DND-41 (cell line): ENCODE measurements at regions not wholly inside any gene's neighbourhood (a gene's known extent, or its start where the extent isn't known, plus 50 kb on each side); places are given as distances from the start of the nearest gene placed in this dataset.

ENCODE experiments used
- ATAC-seq: fragments of 200-7000 bp; cut with Tn5 transposase; 3 replicates; pipeline ENCODE4 v1.9.1; 2021; ENCODE audit warnings: low read depth; ENCODE audit not compliant: insufficient read depth
- DNase-seq: peaks from one replicate; pipeline ENCODE4 v3.0.0-alpha.2; 2020
- H2AFZ ChIP-seq: 2 replicates; pipeline ENCODE4 v1.6.0; 2012; ENCODE audit warnings: low read depth, low read length
- H3K27ac ChIP-seq: 2 replicates; pipeline ENCODE4 v1.5.1; 2012; ENCODE audit warnings: low read length, inconsistent platforms
- H3K27me3 ChIP-seq: fragments of 200-600 bp; sonication (generic); 2 replicates; pipeline ENCODE4 v1.6.0; 2012; ENCODE audit warnings: low read length, mild to moderate bottlenecking, inconsistent platforms; ENCODE audit not compliant: insufficient read depth, poor library complexity
- H3K36me3 ChIP-seq: 2 replicates; pipeline ENCODE4 v1.5.1; 2012; ENCODE audit warnings: low read length, inconsistent platforms; ENCODE audit not compliant: insufficient read depth
- H3K4me1 ChIP-seq: 2 replicates; pipeline ENCODE4 v1.5.1; 2012; ENCODE audit warnings: mild to moderate bottlenecking, low read length; ENCODE audit not compliant: insufficient read depth
- H3K4me2 ChIP-seq: 2 replicates; pipeline ENCODE4 v1.6.0; 2012; ENCODE audit warnings: mild to moderate bottlenecking, moderate library complexity, low read length, inconsistent platforms; ENCODE audit not compliant: insufficient read depth
- H3K4me3 ChIP-seq, 2 experiments: fragments of 200-600 bp in 1 of 2; shearing (Covaris generic) in 1 of 2; 2 replicates each; pipeline ENCODE4 v1.5.1; 2012 to 2016; ENCODE audit warnings: inconsistent platforms in 2 of 2, low read length in 2 of 2, mild to moderate bottlenecking in 2 of 2, low read depth in 1 of 2, moderate library complexity in 1 of 2
- H3K79me2 ChIP-seq: 2 replicates; pipeline ENCODE4 v1.6.0; 2012; ENCODE audit warnings: low read length, inconsistent platforms; ENCODE audit not compliant: insufficient read depth
- H3K9ac ChIP-seq: 2 replicates; pipeline ENCODE4 v1.6.0; 2012; ENCODE audit warnings: low read depth, mild to moderate bottlenecking, inconsistent platforms, low read length, moderate library complexity
- H3K9me3 ChIP-seq: 2 replicates; pipeline ENCODE4 v1.5.1; 2012; ENCODE audit warnings: low read length, moderate library complexity, mild to moderate bottlenecking, inconsistent platforms; ENCODE audit not compliant: insufficient read depth, severe bottlenecking
- H4K20me1 ChIP-seq: 2 replicates; pipeline ENCODE4 v1.6.0; 2012; ENCODE audit warnings: low read length; ENCODE audit not compliant: insufficient read depth
- CTCF ChIP-seq: IDR thresholded peaks from 2 replicates; pipeline ENCODE4 v1.5.1; 2012; ENCODE audit warnings: borderline replicate concordance, low read length, moderate library complexity, mild to moderate bottlenecking; ENCODE audit not compliant: poor library complexity, severe bottlenecking; ENCODE audit errors: extremely low read depth
- EZH2 ChIP-seq: IDR thresholded peaks from 3 replicates; pipeline ENCODE4 v1.6.1; 2012; ENCODE audit warnings: borderline replicate concordance, low read depth, mild to moderate bottlenecking, moderate library complexity, low read length, inconsistent platforms; ENCODE audit not compliant: severe bottlenecking

GRCh38 chr6:27073441-27073840 lies 174.1 kb upstream of the PRSS16 start:
- Histone ChIP-seq H3K27ac (no peak overlapping the region), H3K4me1 (peaks cover 1% of the 10 kb centered on the region), H3K4me2 (no peak overlapping the region), H3K36me3 (no peaks in the 10 kb centered on the region), H2AFZ (no peak overlapping the region), H3K4me3 (no peak overlapping the region), H4K20me1 (no peaks in the 10 kb centered on the region), H3K27me3 (peaks cover 28% of the 10 kb centered on the region), H3K9ac (no peak overlapping the region), H3K9me3 (no peaks in the 10 kb centered on the region), H3K79me2 (no peaks in the 10 kb centered on the region)
- TF ChIP-seq EZH2 (no peak), CTCF (no peak)
- no peak for ATAC-seq
- no peak for DNase-seq

GRCh38 chr6:27076116-27076515 lies 171.4 kb upstream of the PRSS16 start:
- no peak overlapping the region for H3K27ac ChIP-seq
- H3K9ac ChIP-seq: no peak overlapping the region
- H3K9me3 ChIP-seq: no peaks in the 10 kb centered on the region
- H3K27me3 ChIP-seq: peaks cover 17% of the 10 kb centered on the region
- no peaks in the 10 kb centered on the region for H3K36me3 ChIP-seq
- no peak for TF ChIP-seq CTCF
- TF ChIP-seq EZH2: no peak
- H3K79me2 ChIP-seq: no peaks in the 10 kb centered on the region
- peaks cover 8% of the 10 kb centered on the region for H3K4me1 ChIP-seq
- no peaks in the 10 kb centered on the region for H4K20me1 ChIP-seq
- ATAC-seq (no peak), DNase-seq (no peak)
- H2AFZ ChIP-seq: no peak overlapping the region
- no peak overlapping the region for H3K4me2 ChIP-seq
- no peak overlapping the region for H3K4me3 ChIP-seq

GRCh38 chr6:27078734-27079357 lies 168.7 kb upstream of the PRSS16 start:
- Histone ChIP-seq H3K27ac (no peak overlapping the region), H3K4me2 (peak overlapping the region; percentile 61), H3K36me3 (no peaks in the 10 kb centered on the region), H3K27me3 (peaks cover 23% of the 10 kb centered on the region), H3K9ac (no peak overlapping the region), H3K4me3 (peak overlapping the region in 1 of 2 experiments; percentile 43; a peak in 2 of 4 replicates), H3K9me3 (no peaks in the 10 kb centered on the region), H3K79me2 (no peaks in the 10 kb centered on the region), H4K20me1 (no peaks in the 10 kb centered on the region), H2AFZ (peak overlapping the region; percentile 72), H3K4me1 (peaks cover 8% of the 10 kb centered on the region)
- DNase-seq: peak; percentile 53
- no peak for TF ChIP-seq EZH2
- TF ChIP-seq CTCF: peak; percentile 85
- ATAC-seq: peak; percentile 94

GRCh38 chr6:27081188-27081587 lies 166.3 kb upstream of the PRSS16 start:
- DNase-seq (no peak), ATAC-seq (no peak)
- H3K27me3 ChIP-seq: peaks cover 13% of the 10 kb centered on the region
- no peaks in the 10 kb centered on the region for H4K20me1 ChIP-seq
- H3K4me1 ChIP-seq: peaks cover 8% of the 10 kb centered on the region
- no peak overlapping the region for H3K9ac ChIP-seq
- TF ChIP-seq EZH2 (no peak), CTCF (no peak)
- no peak overlapping the region for H2AFZ ChIP-seq
- H3K4me2 ChIP-seq: no peak overlapping the region
- no peaks in the 10 kb centered on the region for H3K36me3 ChIP-seq
- no peak overlapping the region for H3K27ac ChIP-seq
- H3K9me3 ChIP-seq: no peaks in the 10 kb centered on the region
- H3K79me2 ChIP-seq: no peaks in the 10 kb centered on the region
- H3K4me3 ChIP-seq: no peak overlapping the region
